CD4-positive, alpha-beta T cell treated with Interleukin-21 for 1 hour (primary cell): ENCODE measurements at regions not wholly inside any gene's neighbourhood (a gene's known extent, or its start where the extent isn't known, plus 50 kb on each side); places are given as distances from the start of the nearest gene placed in this dataset.

Source experiments
- DNase-seq: peaks from one replicate; pipeline ENCODE4 v3.0.0-alpha.2; 2020

DNA sequence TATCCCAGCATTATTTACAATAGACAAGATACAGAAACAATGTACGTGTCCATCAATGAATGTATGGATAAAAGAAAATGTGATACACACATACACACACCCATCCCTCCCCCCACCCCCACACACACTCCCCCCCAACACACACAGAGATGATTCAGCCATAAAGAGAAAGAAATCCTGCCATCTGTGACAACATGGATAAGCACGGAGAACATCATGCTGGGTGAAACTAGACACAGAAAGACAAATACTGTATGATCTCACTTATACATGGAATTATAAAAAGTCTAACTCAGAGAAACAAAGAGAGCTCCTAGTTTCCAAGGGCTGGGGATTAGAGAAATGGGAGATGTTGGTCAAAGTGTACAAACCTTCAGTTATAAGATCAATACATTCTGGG is 104.8 kb upstream of the LY86 start:
- DNase-seq, result no peak

DNA sequence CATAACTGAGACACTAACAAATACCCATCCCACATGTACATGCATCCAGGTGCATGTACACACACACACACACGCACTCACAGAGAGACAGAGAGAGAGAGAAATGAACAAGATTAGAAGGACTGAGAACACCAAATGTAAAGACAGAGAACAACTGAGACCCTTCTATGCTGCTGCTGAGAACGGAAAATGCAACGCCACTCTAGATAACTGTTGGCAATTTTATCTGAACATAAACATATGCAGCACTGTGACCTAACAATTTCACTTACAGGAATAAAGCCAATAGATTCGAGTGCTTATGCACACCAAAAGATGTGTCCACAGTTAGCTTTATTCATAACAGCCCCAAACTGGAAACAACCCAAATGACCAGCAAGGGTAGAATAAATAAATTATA is 103.8 kb upstream of the LY86 start:
- DNase-seq, result no peak

GRCh38 chr6:6486595-6486994 is 101.9 kb upstream of the LY86 start:
- no peak for DNase-seq

- DNase-seq, result no peak
These were observed 96.8 kb upstream of the LY86 start for GRCh38 chr6:6491761-6492160.

DNA sequence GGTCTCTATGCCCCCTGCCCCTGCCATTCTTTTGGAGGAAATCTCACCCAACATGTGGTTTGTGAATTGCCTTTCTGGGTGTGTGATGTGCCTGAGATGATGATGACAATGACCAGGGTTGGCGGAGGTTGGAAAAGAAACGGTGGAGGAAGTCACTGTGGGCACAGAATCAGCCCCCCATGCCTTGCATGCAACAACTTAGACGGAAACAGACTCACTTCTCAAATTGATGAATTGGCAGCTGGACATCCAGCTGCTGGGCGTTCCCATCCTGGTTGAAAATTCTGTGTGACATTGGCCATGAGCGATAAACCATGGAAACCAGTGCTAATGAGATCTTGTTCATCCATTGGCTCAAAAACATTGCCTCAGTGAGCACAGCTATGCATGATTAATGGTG is 95.8 kb upstream of the LY86 start:
- no peak for DNase-seq

GRCh38 chr6:6494139-6494538 is 94.4 kb upstream of the LY86 start:
- DNase-seq, result peak; percentile 16

GRCh38 chr6:6494677-6495076 is 93.8 kb upstream of the LY86 start:
- DNase-seq, result no peak

- no peak for DNase-seq
These were observed 92.7 kb upstream of the LY86 start for GRCh38 chr6:6495851-6496250.

DNA sequence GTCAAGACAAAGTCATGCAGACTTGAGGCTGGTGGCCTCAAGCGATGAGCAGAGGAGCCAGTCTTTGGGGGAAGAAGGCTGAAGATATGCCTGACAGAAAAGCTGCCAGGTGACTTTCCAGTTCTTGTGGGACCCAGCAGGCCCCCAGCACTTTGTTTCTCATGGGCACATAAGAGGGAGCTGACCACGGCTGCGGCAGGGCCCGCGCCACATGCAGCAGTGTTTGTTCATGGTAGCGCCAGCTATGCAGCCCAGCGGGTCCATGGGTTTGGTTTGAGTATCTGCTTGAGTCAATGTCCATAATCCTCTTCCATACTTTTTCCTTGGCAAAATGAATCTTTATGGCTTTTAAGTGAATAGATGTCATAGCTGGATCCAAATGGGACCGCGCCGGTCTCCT is 91.0 kb upstream of the LY86 start:
- DNase-seq, result no peak

- DNase-seq, result no peak
These were observed 90.5 kb upstream of the LY86 start for GRCh38 chr6:6497976-6498375.

- DNase-seq, result no peak
These were observed 85.3 kb upstream of the LY86 start for GRCh38 chr6:6503191-6503590.

DNA sequence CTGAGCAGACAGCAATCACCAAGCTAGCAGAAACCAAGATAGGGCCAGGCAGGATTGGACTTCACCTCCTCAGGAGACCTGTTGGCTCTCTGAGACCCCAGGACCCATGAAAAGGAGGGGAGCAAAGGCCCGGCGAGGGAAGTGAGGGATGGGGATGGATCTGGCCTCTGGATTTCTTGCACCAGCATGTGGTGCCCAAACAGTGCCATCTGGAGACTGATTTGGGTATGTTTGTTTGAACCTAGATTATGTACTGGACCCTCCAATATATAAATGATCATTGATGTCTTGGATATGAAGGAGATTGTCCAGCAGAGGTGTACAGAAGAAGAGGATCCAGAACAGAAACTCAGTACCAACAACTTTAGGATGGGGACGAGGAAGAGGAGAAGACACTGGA is 83.4 kb upstream of the LY86 start:
- no peak for DNase-seq

GRCh38 chr6:6508643-6509042 is 79.9 kb upstream of the LY86 start:
- no peak for DNase-seq

DNA sequence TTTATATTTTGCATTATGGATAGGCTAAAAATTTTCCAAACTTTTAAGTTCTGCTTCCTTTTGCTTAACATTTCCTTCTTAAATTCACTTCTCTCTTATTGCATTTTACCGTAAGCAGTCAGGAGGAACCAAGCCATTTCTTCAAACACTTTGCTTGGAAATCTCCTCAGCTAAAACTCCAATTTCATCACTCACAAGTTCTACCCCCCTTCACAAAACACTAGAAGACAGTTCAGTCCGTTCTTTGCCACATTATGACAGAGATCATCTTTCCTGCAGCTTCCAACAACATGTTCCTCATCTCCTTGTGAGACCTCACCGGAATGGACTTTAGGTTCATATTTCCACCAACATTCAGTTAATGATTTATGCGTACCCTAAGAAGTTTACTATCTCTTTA is 79.2 kb upstream of the LY86 start:
- DNase-seq, result no peak

DNA sequence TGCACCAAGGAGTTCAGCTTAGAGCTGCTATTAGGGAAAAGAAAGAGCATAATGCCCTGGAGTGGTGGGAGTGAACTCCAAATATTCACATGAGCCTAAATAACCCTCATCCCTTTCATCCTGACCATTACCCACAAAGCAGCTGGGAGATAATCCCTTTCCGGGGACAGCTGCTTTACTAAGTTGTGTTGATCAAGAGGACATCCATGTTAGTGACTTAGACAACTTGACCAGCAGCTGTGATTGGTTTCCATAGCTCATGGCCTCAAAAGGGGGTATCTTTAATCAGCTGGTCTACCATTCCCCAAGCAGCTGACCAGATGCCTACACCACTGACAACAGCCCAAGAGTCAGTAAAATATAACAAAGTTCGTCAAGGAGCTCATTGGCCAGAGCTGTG is 75.8 kb upstream of the LY86 start:
- DNase-seq, result no peak

DNA sequence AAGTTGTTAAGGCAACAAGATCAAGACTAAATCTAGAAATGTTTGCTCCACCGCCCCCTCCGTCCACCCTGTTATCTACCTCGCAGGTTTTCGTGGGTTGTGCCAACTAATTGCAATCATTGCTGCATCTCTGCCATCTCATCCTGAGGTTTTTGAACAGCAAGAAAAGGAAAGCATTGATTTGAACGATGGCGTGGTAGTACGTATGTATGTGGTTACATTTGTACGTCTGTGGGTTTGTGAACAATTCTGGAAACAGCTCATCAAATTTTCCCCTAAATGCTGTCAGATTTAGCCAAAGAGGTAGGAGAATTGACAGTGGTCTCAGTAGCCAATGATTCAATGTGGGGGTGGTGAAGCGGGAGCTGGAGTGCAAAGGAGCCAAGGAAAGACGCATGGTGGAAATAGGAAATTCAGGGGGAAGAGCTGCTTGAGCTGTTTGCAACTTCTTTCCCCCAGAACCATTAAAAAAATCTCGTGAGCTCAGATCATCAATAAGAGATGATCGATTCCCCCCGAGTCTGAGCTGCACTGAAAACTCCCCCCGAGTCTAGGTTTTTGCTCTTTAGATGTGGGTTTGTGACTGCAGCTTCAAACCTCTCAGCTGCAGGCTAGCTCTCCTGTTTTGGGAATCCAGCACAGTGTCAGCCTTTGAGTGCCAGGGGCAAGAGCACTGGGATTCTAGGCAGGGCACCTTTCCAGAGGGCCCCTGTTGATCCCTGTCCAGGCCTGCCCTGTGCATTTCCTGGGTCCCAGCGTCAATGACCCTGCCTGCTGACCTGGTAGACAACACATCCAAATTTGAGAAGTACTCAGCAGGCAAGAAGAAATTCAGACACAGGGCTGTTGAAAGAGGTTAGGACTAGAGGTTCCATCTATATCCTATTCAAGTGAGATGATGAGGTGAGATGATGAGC is 72.6 kb upstream of the LY86 start:
- DNase-seq, result no peak

- DNase-seq, result no peak
These were observed 71.7 kb upstream of the LY86 start for GRCh38 chr6:6516666-6517458.

- no peak for DNase-seq
These were observed 69.7 kb upstream of the LY86 start for GRCh38 chr6:6518631-6519427.

- no peak for DNase-seq
These were observed 66.5 kb upstream of the LY86 start for GRCh38 chr6:6521961-6522482.

- DNase-seq, result no peak
These were observed 65.8 kb upstream of the LY86 start for GRCh38 chr6:6522709-6523108.

- no peak for DNase-seq
These were observed 63.6 kb upstream of the LY86 start for GRCh38 chr6:6524951-6525350.

DNA sequence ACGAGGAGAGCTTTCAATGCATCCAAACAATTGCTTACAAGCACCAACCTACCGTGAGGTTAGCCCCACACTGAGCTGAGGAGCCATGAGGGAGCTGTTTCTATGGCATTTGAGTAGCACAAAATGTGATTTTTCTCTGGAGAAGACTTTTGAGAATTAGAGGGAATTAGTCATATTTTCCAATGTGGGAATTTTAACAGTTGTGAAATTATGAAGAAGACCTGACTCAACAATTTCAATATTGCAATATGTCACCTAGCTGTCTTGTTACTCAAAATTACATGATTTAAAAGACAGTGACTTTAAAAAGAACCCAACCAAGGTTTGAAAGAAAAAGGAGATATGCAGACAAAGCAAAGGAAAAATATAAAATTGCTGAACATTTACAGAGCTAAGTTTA is 62.6 kb upstream of the LY86 start:
- no peak for DNase-seq

DNA sequence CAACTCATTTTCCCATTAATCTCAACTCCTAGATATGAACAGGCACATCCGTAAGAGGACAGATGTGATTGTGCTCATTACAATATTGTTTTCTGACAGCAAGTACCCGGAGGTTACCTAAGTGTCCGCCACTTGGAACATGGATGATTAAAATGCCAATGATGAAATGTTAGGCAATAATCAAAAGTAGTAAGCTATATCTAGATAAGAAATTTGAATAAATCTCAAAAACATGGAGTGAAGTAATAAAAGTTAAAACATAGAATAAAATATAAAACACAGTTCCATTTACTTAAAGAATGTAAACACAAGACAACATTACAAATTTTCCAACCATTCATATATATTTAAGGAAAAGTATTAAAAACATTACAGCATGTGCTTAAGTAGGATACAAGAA is 59.2 kb upstream of the LY86 start:
- DNase-seq, result no peak
